GM18870 (cell line): ENCODE measurements at regions not wholly inside any gene's neighbourhood (a gene's known extent, or its start where the extent isn't known, plus 50 kb on each side); places are given as distances from the start of the nearest gene placed in this dataset.

Source experiments
- ATAC-seq: cut with Tn5 transposase; IDR thresholded peaks from one replicate; pipeline ENCODE4 v1.9.1; 2021; ENCODE audit warnings: moderate library complexity; ENCODE audit not compliant: unreplicated experiment

DNA sequence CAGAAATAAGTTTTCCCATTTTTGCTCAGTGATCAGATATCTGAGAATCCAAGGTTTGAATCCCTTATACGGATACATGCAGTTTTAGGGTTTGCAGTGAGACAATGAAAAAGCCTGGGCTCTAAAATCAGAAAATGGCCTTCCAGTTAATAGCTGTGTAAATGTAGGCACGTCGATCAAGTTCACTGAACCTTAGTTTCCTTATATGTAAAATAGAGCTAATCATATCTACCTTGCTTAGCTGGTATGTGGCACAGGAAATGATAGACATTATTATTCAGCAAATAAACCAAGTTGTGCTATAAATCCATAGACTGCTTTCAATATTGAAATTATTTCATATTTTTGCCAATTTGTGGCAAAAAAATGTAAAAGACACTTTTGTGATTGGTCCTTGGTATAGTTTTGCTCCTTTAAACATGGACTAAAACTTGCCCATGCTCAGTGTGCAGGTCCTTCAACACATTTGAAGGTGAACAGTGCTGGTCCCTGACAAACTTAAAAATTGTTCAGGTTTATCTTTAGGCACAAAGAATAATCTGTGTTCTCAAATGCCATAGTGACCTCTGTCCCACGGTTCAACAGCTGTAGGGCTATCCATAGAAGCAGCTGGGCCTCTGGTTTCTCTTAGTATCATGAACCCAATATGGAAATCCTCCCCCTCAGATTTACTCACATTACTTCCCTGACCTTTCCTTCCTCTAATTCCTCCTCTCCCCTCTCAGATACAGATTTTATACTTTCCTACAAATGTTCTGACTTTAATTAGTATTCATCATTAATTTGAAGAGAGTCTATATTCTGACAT lies 51.0 kb downstream of the CCDC54 start:
- no peak for ATAC-seq

DNA sequence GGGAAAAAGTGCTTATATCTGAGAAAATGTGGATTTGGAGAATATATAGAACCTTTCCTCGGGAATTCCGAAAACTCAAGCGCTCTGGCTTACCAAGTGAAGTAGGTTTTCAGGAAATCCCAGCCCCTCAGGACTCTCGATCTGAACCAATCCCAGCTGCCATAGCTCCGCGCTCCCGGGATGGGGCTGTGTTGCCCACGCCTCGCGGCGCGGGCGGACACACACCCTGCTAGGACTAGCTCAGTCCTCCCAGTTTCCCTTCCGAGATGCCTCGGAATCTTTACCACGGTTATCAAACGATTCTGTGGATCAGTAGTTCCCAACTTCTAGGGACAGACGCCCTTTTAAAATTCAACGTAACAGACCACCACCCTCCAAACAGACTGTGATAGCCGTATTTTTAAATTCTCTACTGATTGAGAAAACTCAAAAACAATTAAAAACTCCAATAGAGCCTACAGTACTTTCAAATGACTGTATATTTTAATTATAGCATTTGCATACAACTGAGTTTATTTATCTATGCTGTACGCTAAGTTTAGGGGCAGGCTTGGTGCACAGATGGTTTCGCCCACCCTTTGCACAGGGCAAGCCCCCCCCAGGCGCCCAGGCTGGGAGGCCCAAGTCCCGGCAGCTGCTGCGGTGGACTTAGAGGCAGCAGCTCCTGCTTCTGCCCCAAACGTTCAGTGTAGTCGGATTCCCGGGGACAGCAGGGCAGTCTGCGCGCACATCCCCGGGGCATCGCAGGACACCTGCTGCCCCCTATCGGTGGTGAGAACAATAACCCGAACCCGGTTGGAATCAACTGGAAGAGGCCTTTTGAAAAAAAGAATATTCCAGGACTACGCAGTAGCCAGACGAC lies 52.3 kb downstream of the CCDC54 start:
- peak; percentile 49 for ATAC-seq

DNA sequence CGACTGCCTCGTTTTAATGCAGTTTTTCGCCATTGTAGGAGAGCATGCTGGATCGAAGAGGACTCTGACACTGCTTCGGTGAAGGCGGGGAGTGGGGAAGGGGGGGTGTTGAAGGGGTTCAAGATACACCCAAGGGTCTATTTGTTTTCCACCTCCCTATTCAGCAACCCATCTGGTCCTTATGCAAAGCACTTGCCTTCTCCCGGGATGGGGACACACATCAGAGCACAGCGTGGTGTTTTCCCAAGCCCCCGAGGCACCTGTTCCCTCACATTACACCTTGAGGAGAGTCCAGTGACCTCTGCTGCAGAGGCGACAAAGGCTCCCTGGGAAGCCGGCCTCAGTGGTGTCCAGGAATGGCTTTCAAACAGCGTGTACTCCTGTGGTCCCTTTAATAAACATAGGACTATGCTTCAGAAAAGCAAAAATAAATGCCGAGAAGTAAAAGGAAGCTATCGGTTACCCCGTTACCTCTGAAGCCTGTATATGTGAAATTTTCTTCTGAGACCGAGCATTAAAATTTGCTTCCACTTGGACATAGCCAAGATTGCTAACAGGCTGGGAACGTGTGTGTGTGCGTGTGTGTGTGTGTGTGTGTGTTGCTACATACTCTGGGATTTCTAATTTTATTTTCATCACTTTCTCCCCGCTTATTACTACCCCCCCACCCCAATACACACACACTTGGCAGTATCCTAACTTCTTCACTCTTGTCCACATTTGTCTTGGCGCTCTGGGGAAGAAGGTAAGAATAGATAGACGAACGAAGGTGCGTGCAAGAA lies 53.2 kb downstream of the CCDC54 start:
- ATAC-seq, result peak; percentile 1

DNA sequence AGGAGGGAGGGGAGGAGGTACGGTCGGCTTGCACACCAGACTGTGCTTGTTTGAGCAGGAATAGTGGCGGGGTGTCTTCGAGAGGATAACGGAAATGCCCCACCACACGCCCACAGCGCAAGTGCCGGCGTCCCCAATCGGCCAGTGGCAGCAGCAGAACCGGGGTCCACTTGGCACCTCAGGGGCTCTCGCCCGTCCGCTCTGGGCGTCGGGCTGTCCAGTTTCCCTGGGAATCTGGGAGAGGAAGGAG lies 53.7 kb downstream of the CCDC54 start:
- peak; percentile 7 for ATAC-seq

DNA sequence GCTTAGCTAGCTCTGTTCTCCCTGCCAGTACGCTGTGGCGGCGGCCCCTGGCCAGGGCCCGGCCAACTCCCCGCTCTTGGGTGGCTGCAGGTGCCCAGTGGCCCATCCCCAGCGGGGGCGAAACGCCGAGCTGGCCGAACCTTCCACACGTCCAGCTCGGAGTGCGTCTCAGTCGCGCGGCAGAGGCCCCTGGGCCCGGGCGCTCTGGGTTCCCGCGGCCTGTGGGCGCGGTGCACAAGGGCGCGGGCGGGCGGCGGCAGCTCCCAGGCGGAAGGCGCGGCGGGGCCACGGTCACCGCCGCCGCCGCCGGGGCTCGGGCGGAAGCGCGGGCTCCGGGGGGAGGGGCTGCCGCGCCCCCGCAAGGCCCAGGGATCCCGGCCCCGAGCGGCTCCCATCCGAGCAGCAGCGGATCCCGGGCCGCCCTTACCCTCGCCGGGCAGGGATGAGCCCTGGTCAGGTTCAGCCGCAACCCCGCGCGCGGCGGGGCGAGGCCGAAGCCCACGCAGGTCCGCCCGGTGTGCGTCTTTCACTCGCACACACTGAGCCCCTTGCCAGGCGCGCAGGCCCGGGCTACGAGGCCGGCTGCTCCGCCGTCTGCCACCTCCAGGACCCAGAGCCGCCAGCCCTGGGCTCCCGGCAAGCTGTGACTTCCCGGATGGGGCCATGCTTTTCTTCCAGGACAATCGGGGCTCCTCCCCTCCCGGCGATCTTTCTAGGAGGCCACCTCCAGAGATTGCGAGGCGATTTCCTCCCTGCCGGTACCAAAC lies 54.2 kb downstream of the CCDC54 start:
- ATAC-seq, result peak; percentile 31

DNA sequence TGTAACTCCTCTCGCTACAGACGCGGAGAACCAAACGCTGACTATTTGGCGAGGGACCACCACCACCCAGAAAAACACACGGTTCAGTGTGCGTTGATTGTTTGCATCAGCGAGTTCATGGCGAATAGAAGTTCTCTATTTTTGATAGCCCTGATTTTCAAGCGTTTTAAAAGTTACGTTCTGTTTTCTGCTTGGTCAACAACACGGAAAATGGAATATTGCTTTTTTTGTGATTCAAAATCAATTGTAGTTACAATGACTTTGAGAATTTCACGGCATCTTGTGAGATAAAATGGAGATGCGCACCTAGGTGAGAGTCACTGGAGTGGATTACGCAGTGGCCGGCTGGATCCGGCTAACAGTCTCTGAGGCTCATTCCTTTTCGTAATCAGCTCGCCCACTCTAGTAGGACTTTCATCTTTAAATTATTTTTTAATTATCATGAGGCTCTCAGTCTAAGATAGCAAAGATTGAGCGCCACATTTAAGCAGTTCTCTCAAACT lies 54.8 kb downstream of the CCDC54 start:
- ATAC-seq, result no peak

DNA sequence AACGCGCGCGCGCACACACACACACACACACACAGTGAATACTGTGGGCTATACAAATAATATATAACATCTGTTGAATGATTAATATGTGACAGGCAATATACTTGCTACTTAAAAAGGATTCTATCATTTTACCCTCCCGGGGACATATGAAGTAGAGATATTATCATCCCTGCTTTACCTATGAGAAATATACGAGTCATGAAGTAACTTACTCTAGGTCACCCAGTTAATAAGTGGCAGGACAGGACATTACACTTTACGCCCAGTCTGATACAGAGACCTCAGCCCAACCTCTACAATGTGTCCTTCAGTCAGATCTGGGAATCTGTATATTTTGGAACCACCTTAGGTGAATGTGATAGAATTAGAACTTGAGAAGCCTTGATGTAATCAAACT lies 55.4 kb downstream of the CCDC54 start:
- ATAC-seq, result no peak

DNA sequence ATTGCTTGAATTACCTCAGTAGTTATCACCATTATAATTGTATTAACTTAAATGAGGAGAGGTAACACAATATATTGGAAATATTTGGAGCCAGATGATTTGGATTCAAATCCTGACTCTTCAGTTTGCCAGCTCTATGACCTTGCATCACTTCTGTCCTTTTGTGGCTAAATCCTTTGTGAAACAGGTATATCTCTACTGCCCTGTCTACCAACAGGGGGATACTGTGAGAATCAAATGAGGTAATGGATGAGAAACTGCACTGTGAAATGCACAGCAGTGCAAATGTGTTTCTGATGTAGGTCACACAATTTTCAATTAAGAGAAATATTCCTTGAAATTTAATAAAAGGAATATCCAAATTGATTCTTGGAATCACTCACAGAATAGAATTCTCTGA lies 58.8 kb downstream of the CCDC54 start:
- no peak for ATAC-seq

DNA sequence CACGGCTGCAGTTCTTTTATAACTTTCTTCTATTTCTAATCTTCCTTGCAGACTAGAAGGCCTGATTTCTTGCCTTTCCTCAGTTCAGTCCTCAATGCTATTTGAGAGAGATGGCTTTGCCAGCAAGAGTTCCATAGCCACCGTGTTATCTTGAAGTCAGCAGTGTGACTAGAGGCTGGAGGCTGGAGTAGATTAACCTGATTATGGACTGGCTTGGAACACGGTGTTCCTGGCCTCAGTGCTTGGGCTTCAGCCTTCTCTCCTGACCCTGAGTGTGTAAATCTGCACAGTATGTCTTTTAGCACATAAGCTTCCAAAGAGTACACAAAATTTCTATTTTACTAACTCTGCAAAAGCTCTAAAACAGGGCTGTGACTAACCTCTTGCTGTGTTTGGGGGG lies 61.4 kb downstream of the CCDC54 start:
- ATAC-seq, result no peak

DNA sequence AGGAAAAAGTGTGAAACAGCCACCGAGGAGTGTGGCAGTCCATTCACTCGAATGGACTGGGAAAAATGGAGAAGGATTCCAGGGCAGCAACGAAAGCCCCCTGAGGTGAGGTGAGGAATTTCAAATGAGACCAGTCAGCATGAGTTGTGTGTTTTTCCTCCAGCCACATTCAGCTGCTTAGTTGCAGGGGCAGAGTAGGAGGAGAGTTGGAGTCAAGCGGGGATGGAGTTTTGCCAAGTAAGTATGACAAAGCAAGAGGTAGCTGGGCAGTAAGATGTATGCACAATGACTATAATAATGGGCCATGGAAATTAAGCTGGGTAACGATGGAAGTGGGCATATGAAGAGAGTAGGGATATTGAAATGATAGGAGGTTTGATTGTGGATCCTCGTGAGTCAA lies 64.4 kb downstream of the CCDC54 start:
- no peak for ATAC-seq

DNA sequence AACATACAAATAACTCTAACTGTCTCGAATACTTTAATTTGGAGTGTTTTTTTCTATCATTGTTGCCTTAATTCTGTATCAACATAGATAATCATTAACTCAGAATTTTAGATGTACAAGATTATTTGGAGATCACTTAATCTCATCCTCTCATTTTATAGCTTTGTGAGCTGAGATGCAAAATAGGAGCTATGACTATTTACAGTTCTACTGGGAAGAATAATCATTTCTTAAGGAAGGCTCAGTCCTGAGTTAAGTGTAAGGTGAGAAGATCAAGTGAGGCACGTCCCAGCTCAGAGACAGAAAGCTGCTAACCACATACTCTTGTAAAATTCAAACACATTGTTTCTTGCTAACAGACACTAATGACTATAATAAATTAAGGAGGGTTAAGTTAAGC lies 66.2 kb downstream of the CCDC54 start:
- ATAC-seq, result no peak

DNA sequence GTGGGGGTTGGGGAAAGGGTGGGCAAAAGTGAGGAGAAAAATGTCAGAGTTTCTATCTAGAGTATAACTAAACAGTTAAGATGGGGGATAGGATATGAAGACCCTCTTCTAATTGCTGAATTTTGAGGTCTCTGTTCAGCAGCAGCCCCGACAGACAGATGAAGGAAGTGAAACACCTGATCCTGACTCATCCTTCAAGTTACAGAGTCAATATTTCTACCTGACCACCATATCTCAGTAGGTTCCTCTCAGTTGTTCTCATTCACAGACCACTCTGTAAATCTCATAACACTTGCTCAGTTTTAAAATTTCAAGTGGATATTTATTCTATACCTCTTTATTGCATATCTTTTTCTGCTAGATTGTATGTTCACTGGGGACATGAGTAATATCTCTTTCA lies 69.5 kb downstream of the CCDC54 start:
- peak; percentile 53 for ATAC-seq

DNA sequence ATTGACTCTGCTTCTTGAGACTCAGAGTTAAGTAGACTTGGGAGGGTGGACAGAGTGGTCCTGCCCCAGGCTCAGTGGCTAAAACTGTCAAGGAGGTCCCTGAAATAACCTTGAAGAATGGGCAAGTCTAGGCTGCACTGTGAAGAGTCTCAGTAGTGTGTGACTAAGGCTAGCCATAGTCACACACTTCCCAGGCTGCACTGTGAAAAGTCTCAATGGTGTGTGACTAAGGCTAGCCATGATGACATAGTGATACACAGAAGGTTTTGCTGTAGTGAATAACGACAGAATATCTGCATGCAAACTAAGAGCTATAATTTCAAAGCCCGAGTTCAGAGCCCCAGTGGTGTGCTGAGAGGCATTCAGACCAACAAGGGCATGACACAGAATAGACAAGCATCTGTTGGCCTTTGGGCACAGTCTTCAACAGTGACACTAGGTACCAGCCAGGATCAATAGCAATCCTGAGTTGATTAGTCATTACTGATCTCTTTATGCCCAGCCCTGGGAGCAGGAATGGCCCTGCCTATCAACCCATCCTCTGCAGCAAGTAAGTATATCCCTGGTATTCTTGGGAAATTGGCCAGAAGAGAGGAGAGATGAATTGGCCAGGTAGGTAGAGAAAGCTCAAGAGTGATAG lies 72.4 kb upstream of the BBX start:
- ATAC-seq, result no peak

DNA sequence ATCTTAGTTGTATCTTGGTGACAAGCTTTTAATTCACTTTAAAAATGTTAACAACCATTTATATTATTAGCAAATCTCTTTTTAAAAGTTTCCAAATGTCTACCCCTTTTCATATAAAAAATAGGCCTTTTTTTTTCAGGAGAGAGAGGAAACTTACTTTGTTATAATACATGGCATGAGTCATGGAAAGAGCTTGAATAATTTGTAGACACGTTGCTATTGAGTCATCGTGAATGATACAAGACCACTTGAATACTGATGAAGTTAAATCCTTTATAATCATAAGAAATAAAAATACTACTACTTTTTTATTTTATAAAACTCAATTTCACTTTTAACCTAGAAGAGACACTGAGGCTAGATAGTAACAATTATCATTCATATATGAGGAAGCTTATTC lies 70.3 kb upstream of the BBX start:
- ATAC-seq, result no peak

DNA sequence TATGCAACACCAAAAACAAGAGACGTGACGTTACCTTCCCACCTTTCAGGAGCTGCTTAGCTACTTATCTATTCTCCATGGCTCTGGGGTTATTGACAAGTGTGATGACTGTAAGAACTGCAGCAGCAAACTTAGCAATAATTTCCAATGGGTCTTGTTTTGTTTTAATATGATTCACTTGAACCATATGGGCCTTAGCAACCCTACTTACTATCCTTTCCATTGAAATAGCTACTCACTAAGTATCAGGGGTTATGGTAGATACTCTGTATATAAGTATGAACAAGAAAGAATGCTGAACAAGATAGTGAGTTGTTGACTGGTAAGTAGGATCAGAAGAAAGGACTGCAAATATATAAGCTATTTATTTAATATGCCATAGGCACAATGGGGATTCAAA lies 69.3 kb upstream of the BBX start:
- ATAC-seq, result no peak

DNA sequence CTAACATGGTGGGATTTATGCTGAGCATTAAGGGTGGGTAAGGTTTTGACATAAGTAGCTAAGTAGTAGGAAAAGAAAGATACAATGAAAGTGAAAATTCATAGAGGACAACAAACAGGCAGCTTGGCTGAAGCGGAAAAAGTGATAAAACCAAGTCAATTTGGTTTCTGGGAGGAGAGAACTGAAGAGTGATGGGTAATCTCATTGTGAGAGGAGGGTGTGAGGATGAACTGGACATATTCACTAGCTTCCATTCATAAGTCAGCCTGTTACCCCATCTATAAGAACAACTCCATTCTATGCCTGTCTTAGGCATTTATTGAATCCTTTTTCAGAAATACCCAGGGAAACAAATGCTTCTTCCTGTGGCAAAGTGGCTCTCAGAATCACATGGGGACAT lies 67.1 kb upstream of the BBX start:
- no peak for ATAC-seq

DNA sequence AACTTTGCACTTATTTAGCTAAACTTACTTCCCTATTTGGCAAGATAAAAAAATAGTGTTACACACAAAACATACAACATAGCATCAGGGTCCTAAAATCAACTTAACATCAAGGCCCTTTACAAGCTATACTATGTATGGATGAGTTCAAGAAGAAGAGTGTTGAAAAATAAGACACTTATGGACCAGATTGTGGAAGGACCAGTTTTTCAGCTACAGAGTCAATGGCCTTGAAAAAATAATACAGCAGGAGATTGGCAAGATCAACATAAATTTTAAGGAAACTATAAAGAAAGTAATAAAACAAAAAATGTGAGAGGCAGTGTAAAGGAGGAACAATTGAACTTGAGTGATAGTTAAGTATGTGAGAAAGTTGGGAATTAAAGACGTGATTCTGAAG lies 66.3 kb upstream of the BBX start:
- no peak for ATAC-seq

DNA sequence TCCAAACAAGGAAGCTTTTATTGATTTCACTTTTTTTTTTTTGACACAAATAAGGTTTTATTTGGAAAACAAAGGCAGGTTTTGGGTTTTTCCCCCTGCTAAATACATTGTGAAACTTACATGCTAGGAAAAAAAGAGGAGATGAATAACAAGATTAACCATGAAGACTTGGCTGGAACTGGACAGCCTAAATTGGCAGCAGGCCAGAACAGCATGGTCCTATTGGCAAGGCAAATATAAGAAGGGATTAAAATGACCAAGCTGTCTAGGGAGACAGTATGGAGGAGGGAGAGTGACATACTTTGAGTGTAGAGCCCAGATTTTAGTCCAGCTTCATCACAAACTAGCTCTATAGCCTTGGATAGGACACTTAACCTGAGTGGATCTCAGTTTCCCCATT lies 63.9 kb upstream of the BBX start:
- no peak for ATAC-seq

DNA sequence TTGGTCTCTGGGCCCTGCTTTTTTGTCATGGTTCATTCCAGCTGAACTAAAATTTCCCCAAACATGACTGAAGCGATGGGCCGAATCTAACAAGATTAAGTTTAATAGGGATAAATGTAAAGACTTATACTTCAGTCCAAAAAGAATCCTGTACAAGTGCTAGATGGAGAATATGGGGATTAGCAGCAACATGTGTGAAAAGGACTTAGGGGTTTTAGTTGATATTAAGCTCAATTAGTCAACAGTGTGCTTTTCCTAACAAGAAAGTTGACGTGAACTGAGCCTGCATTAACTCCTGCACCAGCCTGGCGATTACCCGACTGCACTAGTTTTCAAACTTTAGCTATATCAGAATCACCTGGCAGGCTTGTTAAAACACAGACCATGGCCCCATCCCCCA lies 61.0 kb upstream of the BBX start:
- no peak for ATAC-seq

DNA sequence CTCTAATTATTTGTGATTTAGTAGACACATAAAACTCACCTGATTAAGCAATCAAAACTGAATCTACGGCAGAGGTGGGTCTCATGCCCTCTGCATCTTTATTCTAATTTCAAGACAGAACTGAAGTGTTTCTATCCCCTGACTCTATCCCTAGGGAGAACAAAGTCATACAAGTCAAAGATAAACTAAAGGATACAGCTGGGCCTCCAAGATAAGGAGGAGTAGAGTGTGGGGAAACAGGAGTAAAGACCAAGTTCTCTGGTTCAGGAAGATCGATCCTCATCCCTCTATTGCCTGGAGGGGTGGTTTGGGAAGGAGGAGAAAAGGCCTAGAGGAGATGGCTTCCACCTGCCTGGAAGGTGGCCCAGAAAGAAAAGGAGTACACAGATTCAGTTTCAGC lies 58.7 kb upstream of the BBX start:
- no peak for ATAC-seq
